Ovary (tissue), 7 donors: ENCODE measurements at regions not wholly inside any gene's neighbourhood (a gene's known extent, or its start where the extent isn't known, plus 50 kb on each side); places are given as distances from the start of the nearest gene placed in this dataset.

Experiments used
- DNase-seq, 5 donors: peaks; one replicate each; pipeline ENCODE4 v3.0.0-alpha.2; 2019 to 2020
- H3K27ac ChIP-seq, 2 donors: fragments of 200-600 bp; one replicate each; pipeline versions ENCODE4 v1.5.1 to v1.8.0; 2019 to 2022
- H3K27me3 ChIP-seq: fragments of 200-600 bp; one replicate; pipeline ENCODE4 v1.8.0; 2022
- H3K36me3 ChIP-seq: fragments of 200-600 bp; sonication (generic); one replicate; pipeline ENCODE4 v1.5.1; 2019
- H3K4me1 ChIP-seq: one replicate; pipeline ENCODE4 v1.8.1; 2013; ENCODE audit warnings: mild to moderate bottlenecking, moderate library complexity; ENCODE audit not compliant: insufficient read depth
- H3K4me3 ChIP-seq: fragments of 200-600 bp; sonication (generic); one replicate; pipeline ENCODE4 v1.5.1; 2017
- H3K9me3 ChIP-seq, 2 donors: fragments of 200-600 bp in 1 of 2; sonication (generic) in 1 of 2; one replicate each; pipeline versions ENCODE4 v1.5.1 to v1.8.1; 2013 to 2019; ENCODE audit warnings: mild to moderate bottlenecking in 1 of 2, moderate library complexity in 1 of 2
- CTCF ChIP-seq, 3 donors: fragments of 450-650 bp in 2 of 3; fragments of 200-600 bp in 1 of 3; IDR thresholded peaks; one replicate each; pipeline versions ENCODE4 v1.5.1 to v1.8.0; 2016 to 2022; ENCODE audit warnings: antibody characterized with exemption in 3 of 3, mild to moderate bottlenecking in 1 of 3
- EP300 ChIP-seq: sonication (generic); formaldehyde crosslinking; IDR thresholded peaks from one replicate; pipeline ENCODE4 v1.6.1; 2017; ENCODE audit warnings: antibody characterized with exemption
- POLR2A ChIP-seq: fragments of 450-650 bp; IDR thresholded peaks from one replicate; pipeline ENCODE4 v1.6.1; 2017; ENCODE audit warnings: antibody characterized with exemption, mild to moderate bottlenecking, moderate library complexity
- WGBS, 3 donors: extraction: QIAGEN DNeasy Blood & Tissue Kit in 1 of 3; methylation state at CpG; one replicate each; pipeline versions ENCODE4 v1.1.5 to v1.1.7; 2013 to 2017; 5-methylcytosine and 5-hydroxymethylcytosine counted together
- intact Hi-C, 4 donors: fragments of 100-400 bp; cut with DNase I; formaldehyde crosslinking; loops; one replicate each; pipeline versions ENCODE4 v1.11.0 to v1.15.1; 2022 to 2023
- donor health status: DM: no; HTN: no; CAD: no; lungs with moderate emphysema.
- donor health status: DM: no; HTN: no; CAD: no.
- donor health status: Bipolar disorder and iron deficiency.
- donor health status: DM: no; HTN: no; CAD: no.
- donor health status: DM: yes; HTN: yes; CAD: no.

DNA sequence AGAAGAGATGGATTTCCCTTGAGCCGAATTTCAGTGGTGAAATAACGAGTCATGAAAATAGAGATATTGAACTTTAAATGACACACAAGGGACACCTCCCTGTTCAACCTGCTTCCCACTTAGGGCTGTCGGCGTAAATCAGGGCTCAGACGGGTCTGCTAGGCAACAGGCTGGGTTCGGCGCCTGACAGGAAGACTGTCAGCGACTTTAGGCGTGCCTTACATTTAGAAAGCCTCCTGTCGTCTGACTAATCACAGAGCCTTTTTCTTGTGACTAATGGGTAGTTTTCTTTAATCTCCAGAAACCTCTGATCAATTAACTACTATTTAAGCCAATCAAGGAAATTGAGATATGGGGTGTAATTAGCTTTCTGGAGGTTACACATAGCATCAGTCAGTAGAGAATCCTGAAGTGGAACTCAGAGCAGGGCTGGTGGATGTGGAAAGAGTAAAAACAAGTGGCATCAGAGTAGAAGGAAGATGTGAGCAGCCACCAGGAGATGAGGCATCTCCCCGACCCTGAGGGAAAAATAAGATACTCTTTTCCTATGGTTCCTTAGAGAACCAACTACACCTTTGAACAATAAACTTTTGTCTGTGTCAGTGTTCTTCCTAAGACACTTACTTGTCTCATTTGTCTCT is 86.2 kb upstream of the HS3ST1 start:
- no peaks in the 10 kb centered on the region for H3K36me3 ChIP-seq
- intact Hi-C loops = no loop called here
- TF ChIP-seq CTCF (IDR thresholded peaks at IDR 0.05) (no peak), EP300 (no peak), POLR2A (no peak)
- H3K27me3 ChIP-seq = no peaks in the 10 kb centered on the region
- WGBS, 3 donors = 58 to 70% (median 66%) methylated on average over 11 of the region's 11 CpGs
- no peak for DNase-seq
- H3K27ac ChIP-seq = no peak overlapping the region
- H3K4me3 ChIP-seq = no peak overlapping the region
- no peaks in the 10 kb centered on the region for H3K9me3 ChIP-seq
- H3K4me1 ChIP-seq = no peaks in the 10 kb centered on the region

- Histone ChIP-seq H3K27me3 (no peaks in the 10 kb centered on the region), H3K36me3 (no peaks in the 10 kb centered on the region), H3K27ac (no peak overlapping the region), H3K9me3 (no peaks in the 10 kb centered on the region), H3K4me3 (no peak overlapping the region), H3K4me1 (no peaks in the 10 kb centered on the region)
- intact Hi-C loops = no loop called here
- no peak for DNase-seq
- WGBS, 3 donors = 49 to 70% (median 52%) methylated on average over 3 of the region's 3 CpGs
- TF ChIP-seq POLR2A (no peak), CTCF (IDR thresholded peaks at IDR 0.05) (no peak), EP300 (no peak)
Measured at GRCh38 chr4:11514003-11514402, 85.3 kb upstream of the HS3ST1 start.

- DNase-seq = no peak
- Histone ChIP-seq H3K27ac (no peak overlapping the region), H3K4me1 (no peaks in the 10 kb centered on the region), H3K36me3 (no peaks in the 10 kb centered on the region), H3K27me3 (no peaks in the 10 kb centered on the region), H3K4me3 (no peak overlapping the region), H3K9me3 (no peaks in the 10 kb centered on the region)
- intact Hi-C loops = no loop called here
- TF ChIP-seq POLR2A = no peak
- no peak for TF ChIP-seq CTCF (IDR thresholded peaks at IDR 0.05)
- TF ChIP-seq EP300 = no peak
- WGBS, 3 donors = 67 to 76% (median 74%) methylated on average over 1 of the region's 1 CpG
Measured at GRCh38 chr4:11512871-11513270, 84.2 kb upstream of the HS3ST1 start.

DNA sequence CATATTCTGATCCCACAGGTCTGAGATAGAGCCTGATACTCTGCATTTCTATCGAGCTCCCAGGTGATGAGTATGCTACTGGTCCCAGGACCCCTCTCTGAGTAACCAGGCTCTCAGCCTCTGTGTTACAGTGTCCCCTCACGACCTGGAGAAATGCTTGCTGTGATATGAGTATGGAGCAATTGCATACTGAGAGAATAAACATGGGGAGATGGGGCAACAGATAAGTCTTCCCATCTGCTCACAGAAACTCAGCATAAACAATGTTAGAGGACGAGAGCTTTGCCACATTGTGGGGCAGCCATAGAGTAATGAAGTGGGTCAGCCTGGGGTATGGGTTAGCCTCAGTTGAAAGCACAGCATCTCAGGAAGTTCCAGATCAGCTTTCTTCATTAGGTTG is 82.6 kb upstream of the HS3ST1 start:
- WGBS, 3 donors = 73 to 78% (median 73%) methylated on average over 3 of the region's 3 CpGs
- Histone ChIP-seq H3K27ac (no peak overlapping the region), H3K4me1 (no peaks in the 10 kb centered on the region), H3K9me3 (no peaks in the 10 kb centered on the region), H3K27me3 (no peaks in the 10 kb centered on the region), H3K36me3 (no peaks in the 10 kb centered on the region), H3K4me3 (no peak overlapping the region)
- intact Hi-C loops = no loop called here
- no peak for DNase-seq
- TF ChIP-seq EP300 = no peak
- TF ChIP-seq POLR2A = no peak
- no peak for TF ChIP-seq CTCF (IDR thresholded peaks at IDR 0.05)
